Astrocyte of the hippocampus (primary cell): ENCODE measurements at regions not wholly inside any gene's neighbourhood (a gene's known extent, or its start where the extent isn't known, plus 50 kb on each side); places are given as distances from the start of the nearest gene placed in this dataset.

Source experiments
- DNase-seq: peaks from one replicate; pipeline ENCODE4 v3.0.0; 2011; ENCODE audit warnings: low read depth, low spot score

DNA sequence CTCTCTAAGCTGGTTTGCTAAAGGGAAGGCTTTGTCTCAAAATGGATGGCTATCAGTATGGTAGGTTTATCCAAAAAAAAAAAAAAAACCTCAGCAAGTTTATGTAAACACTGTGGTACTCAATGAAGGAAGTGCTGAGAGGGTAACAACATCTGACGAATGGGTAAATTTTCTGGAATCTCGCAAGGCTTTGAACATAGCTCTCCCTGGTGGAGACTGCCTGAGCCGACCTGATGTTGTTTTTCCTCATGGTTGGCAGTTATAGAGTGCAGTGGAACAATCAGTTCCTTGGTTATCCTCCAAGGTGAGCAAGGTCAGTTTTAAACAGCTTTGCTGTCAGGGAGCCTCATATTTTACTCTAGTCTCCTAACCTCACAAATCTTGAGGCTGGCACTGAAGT lies 94.6 kb downstream of the ZPLD1 start:
- peak; percentile 30 for DNase-seq

DNA sequence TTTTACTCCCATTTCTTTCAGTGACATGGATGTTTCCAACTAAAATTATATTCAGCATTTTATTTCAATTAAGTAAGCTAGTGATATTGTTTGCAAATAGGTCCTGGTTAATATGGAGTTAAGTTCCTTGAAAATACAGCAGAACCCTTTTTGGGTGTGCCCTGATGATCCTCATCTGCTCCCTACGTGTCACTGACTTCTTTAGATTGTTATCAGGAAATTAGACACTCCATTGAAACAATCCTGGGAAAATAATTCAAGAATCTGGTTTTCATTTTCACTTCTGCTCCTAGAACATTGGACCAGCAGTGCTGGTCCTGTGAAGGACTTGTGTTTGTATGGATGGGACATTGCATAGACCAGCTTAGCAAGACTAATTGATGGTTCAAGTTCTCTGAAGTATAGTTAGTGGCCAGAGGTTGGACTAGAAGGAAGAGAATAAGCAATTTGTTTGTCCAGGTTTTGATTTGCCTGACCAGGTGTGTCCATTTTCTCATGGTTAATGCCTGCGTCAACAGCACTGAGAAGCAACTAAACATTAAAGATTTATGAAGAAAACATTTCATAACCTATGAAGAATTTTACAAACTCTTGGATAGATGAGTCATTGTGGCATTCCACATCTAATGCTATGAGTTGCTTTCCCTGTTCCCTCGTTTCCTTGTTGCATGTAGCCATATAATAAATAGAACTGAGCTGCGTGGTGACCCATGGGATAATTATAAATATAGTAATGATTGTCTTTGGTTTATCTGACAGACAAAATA lies 95.8 kb downstream of the ZPLD1 start:
- DNase-seq = peak; percentile 18

DNA sequence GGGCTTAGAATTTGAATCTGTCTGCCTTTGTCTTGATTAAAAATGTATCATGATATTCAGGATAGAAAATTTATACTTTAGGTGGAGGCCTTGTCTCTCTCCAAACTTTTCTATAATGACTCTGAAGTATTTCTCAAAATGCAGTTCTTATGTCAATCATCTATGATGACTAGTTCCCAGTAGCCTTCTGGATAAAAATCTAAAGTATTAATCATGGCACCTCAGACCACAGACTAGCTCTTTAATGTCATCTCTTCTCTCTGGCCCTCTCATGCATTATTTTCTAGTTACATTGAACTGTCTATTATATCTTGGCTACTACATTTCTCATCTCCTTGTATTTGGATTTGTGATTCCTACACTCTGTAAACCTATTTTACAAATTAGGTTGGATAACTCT lies 96.9 kb downstream of the ZPLD1 start:
- peak; percentile 6 for DNase-seq

DNA sequence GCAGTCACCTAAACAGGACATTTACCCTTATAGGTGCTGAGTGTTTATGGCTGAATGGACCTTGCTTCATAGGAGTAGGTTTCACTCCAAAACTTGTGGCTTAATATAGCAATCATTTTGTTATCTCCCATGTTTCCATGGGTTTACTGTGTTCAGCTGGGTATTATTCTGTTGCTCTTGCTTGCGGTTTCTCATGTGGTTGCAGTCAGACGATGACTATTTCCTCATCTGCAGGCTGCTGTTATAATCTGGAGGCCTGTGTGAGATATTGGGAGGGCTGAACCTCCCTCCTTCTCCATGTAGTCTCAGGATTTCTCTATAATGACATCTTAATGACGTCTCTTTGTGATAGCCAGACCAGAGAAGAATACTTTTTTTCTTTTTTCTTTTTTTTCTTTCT lies 98.1 kb downstream of the ZPLD1 start:
- DNase-seq = no peak

DNA sequence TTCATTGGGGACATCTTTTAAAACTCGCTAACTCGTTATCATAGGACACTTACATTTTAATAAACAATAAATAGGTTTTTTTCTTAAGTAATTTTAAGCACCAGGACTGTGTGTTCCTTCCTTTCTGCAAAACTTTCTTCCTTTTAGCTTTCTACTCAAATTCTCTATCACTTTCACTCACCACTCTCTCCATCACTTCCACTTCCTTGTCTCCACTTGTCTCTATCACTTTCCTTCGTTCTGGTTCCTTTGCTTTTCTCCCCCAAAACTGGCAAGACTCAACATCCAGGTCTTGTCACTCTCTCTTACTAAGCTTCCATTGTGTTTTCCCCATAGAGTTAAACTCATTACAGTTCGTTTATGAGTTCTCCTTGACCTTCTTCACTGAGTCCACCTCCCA lies 99.0 kb downstream of the ZPLD1 start:
- DNase-seq = no peak

DNA sequence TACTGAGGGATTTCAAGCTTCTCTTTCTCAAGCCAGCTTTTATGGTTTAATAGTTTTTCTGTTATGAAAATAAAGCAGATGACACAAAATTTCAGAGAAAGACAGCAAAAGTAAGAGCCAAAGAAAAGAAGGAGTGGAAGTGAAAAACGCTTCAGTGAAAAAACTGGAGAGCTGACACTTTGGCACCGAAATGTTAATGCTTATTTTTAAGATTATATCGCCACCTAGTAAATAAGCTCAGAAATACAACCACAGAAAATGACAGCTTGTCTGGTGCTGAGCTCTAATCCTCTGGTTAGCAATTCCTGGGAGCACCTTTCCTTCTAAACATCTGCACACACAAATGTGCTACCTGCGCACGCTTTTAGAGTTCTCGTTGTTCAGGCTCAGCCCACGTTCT lies 101.6 kb downstream of the ZPLD1 start:
- peak; percentile 59 for DNase-seq

DNA sequence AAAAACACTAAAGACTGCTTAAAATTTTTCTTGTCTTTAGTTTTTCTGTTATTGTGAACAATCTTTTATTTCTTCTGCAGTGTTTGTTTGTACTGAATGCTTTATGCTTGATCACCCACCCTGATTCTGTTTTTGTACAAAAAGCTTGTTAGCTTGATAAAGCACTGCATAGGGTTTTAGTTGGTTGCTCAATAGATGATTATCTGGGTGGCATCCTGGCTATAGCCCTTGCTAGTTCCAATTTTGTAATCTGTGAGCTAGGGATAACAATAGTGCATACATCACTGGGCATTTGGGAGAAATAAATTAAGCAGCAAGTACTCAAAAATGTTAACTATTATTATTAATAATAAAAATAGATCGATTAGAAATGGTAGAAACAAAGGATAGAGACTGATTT lies 102.3 kb downstream of the ZPLD1 start:
- DNase-seq = no peak

DNA sequence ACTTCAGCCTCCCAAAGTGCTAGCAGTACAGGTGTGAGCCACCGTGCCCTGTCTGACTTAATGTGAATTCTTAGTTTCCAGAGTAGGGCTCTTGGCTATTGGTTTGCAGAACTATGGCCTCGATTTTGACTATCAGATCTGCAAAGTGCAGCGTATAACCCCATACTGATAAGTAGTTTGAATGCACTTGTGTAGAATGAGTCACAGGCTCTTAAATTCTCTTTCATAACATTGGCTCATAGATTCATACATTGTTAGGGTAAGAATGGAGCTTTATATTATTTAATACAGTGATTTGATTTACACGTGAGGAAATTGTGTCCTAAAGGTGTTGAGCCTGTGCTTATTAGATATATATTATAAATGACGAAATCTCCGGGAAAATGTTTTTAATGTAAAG lies 109.9 kb downstream of the ZPLD1 start:
- no peak for DNase-seq

DNA sequence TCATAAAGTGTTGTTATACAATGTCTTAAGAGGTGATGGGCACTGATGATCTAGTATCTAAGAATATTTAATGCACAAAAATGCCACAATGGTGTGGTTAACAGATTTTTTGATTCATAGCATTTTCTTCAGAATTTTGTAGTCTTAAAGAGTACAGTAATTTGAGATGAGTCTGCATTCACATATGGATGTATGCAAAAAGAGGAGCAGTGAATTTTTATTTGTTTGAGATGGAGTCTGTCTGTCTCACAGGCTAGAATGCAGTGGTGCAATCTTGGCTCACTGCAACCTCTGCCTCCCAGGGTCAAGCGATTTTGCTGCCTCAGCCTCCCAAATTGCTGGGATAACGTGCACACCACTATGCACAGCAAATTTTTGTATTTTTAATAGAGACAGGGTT lies 110.5 kb downstream of the ZPLD1 start:
- DNase-seq = no peak

DNA sequence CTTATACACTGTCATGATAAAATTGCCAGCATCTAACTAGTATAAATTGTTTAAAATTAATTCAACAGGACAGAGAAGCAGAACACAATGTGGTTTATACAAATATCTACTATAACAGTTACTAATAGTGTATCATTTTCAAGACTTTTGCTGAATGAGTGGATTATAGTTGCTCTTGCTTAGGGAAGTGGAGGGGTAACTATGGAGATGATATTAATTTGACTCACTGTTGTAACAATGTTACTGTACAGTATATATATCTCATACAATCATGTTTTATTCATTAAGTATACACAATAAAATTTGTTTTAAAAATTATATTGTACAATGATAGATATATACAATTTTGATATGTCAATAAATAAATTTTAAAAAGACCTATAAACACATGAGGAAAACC lies 119.1 kb downstream of the ZPLD1 start:
- DNase-seq = no peak

DNA sequence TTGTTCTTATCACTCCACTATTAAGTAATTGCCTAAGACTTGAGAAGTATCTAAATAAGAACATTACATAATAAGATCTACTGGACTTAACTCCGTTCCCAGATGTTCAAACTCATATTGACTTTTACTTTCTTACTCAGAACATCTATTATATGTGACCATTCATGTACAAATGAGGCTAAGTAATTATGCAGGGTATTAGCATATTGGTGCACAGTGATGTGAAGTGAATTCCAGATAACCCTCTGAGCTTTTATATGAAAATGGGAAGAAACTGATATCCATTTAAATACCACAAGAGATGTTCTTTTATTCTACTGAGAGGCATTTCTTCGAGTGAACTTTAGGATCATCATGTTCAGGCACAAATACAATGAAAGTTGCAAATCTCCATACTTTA lies 135.7 kb downstream of the ZPLD1 start:
- peak; percentile 2 for DNase-seq

DNA sequence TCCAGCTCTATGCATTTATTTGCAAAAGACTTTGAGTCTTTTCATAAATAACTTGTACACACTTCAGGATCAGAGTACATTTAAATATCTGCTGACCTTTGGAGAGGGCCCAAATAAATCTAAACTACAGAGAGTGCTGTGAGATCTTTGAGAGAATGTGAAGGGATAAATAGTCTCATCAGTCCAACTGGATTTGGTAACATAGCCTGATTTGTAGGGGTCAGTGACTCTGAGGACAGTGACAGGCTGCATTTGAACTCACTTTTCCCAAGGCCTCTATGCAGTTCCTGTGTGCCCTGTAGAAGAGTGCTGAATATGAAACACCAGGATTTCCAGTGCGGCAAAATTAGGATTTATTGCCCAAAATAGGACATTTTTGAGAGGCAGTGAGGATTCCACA lies 136.2 kb downstream of the ZPLD1 start:
- no peak for DNase-seq

DNA sequence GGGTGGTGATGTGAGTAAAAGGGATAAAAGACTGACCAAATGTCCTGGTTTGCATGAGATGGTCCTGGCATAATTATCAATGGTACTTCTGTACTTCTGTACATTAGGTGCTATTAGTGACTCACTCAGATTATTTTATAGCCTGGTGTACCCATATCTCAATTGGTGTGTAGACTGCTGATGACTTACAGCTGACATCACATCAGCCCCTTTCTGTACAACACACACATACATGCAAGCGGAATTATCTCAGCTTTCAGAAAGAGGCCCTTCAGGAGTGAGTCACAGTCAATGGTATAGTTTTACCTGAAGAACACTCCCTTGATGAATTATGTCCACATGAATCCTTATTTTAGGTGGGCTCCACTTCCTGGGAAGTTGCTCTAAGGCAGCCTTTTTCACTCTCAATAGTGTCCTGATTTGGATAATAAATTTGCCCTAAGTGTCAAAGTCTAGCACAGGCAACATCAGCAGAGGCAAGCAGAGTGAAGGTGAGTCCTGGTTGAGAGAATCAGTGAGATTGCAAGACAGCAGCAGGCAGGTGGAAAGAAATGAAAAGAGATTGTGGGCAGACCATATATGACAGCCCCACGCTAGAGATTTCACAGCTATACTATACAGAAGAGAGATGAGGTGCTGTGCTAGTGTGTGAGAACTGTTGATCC lies 137.0 kb downstream of the ZPLD1 start:
- no peak for DNase-seq

DNA sequence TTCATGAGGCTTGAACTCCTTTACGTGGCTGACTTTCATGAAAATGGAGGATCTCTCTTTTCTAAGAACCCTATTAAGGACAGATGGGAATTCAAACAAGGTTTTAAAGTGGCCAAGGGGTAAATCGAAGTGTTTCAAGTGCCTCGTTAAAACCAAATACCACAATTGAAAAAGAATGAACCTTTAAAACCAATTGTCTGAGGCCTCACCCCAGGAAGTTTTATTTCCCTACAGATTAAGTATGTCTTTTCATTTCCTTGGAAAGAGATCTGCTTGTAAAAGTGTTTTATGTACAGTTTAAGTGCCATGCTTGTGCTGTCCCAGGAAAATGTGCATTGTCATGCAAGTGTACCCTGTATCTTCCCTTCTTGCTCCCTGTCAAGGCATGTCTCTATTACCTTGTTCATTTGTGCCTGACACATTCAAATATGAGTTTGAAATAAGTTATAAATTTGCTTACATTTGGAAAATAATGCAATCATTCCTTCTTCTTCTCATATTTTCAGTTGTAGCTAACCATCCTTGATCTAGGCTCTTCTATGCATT lies 138.7 kb downstream of the ZPLD1 start:
- no peak for DNase-seq

DNA sequence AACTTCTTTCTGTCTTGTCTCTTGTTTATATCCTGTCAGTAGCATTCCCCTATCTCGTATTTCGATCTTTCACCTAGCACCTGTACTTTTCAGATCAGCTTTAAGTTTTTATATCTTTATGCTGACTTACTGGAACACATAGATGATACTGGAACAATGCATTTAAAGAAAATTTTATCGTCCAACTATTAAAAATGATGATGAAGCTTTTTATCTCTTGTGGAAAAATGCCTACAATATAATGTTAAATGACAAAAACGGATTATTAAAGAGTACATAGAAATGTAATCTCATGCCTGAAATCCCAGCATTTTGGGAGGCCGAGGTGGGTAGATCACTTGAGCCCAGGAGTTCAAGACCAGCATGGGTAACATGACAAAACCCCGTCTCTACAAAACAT lies 139.5 kb downstream of the ZPLD1 start:
- no peak for DNase-seq

DNA sequence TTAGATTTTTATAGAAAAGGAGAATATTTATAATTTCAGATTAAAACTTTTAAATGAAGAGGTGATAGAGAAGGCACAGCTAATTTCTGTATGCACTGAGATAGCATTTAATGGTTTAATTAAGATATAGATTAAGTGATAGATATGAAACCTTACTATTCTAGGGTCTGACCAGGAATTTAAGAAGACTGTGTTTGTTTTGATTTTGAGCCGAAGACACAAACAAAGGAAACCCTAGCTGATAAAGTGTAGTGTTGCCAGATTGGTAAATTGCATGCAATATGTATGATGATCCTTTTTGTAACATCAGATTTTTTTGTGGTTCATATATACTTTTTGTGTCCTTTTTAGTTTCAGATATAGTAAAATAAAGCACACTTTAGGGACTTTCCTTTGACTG lies 141.8 kb downstream of the ZPLD1 start:
- DNase-seq = no peak

DNA sequence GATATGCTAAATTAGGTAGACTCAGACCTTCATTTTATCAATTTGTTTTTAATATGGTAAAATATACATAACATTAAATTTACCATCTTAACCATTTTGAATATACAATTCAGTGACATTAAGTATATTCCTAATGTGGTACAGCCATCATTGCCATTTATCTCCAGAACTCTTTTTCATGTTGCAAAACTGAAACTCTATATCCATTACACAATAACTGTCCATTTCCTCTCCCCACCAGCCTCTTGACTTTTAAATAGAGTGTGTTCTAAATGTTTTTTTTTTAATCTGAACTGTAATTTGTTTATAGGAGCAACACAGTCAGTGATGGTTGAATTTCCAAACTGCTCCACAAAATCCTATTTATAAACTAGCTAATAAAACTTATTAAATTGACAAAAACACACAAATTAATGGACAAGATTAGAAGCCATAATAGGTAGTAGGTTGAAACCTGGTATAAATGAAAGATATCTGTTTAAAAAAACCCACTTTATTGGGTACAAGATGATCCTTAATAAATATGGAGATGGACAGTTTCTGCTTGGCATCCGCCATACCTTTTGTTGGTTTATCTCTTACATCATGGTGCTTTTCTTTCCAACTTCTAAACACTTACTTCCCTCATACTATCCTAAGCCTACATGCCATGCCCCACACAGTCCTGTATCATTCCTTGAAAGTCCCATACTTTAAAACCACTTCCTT lies 142.4 kb downstream of the ZPLD1 start:
- DNase-seq = no peak

DNA sequence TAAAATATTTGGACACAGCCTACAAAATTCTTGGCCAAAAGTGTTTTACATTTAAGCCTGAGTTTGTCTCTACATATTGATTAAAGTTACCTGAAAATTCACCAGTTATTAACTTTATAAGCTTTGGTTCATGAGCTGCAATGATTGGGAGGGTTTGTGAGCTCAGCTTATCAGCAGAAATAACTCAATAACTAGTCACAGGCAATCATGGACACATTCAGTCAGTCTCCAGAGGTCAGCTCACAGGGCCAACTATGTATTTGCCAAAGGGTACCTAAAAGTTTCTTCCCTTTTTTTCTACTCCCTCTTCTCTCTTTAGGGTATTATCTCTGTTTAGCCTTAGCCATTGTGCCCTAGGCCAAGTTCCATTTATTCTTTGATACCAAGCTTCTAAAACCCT lies 145.9 kb downstream of the ZPLD1 start:
- no peak for DNase-seq

DNA sequence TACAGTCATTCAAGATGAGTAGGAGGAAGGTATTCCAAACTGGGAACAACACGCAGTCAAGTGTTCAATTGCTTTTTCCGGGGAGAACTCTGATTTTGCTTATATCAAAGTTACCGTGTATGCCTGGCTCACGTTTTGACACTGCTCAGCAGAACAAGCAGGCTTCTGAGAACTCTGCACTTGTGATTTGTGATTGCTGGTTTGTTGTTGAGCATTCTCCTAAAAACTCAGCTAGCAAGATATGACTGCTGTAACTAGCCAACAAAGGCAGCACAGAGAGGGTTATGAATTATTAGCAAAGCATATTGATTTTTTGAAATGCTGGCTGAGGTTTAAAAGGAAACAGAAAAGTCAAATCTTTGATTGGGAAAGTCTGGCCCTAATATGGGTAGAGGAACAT lies 151.7 kb downstream of the ZPLD1 start:
- DNase-seq = no peak

DNA sequence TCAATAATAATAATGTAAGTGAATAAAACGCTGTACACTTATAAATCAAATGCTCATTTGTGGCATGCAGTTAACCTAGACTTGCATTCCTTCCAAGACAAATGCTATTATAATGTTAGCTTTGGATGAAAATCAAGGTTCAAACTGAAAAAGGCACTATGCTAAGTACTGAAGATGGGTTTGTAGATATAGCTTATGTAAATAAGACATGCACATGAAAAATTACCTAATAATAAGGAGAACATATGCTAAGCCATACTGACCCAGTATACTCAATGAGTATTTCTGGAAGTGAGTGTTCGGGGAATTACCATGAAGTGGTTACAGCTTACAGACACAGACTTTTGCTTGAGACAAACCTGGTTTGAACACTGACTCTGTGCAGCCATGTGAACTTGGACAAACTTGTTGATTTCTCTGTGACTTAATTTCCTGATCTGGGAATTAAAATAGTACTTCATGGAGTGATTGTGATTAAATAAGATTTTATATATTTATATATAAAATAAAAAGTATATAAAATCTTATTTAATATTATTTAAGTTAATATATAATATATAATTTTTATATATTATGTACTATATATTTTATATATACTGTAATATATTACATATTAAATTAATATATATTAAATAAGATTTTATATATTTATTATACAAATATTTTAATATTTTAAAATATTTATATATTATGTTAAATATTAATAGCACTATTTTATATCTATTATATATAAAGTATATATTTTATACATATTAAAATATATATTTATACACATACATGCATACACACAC lies 159.2 kb downstream of the ZPLD1 start:
- peak; percentile 2 for DNase-seq

DNA sequence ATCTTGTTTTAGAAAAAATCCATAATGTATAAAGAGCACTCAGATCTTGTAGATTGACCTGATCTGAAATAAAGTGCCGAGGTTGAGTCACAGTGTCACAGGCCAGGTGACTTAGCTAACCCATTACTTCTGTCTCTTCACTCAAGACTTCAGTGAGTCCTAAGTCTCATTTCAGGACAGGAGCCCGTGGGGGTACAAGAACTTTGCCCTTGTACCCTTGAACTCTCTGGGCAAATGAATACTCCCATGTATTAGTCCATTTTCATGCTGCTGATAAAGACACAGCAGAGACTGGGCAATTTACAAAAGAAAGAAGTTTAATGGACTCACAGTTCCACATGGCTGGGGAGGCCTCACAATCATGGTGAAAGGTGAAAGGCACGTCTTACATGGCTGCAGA lies 160.2 kb downstream of the ZPLD1 start:
- no peak for DNase-seq
